GM21423 (cell line): ENCODE measurements at regions not wholly inside any gene's neighbourhood (a gene's known extent, or its start where the extent isn't known, plus 50 kb on each side); places are given as distances from the start of the nearest gene placed in this dataset.
"Not testable (repeated sequence)": the region's sequence is repeated elsewhere in the genome, so short reads cannot be mapped to it uniquely, and the experiment has no call there.

Experiments
- ATAC-seq: cut with Tn5 transposase; IDR thresholded peaks from one replicate; pipeline ENCODE4 v1.9.1; 2021; ENCODE audit warnings: mild to moderate bottlenecking, moderate library complexity; ENCODE audit not compliant: unreplicated experiment

DNA sequence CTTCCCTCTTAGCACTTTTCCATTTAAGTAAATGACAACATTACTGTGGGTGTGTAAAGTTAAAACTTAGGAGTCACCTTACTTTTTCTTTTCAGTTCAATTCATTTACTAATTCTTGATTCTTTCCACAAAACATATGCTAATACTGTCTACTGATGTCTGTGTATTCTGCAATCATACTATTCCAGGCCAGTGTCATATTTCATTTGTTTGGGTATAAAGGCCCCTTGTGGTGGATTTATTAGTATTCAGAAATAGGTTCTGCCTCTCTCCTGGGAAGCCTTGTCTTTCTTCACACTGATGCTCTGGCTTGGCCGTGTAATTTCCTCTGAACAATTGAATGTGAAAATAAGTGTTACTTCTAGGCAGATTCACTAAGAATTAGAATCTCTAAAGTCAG, 621.9 kb upstream of the SPRY2 start:
- no peak for ATAC-seq

DNA sequence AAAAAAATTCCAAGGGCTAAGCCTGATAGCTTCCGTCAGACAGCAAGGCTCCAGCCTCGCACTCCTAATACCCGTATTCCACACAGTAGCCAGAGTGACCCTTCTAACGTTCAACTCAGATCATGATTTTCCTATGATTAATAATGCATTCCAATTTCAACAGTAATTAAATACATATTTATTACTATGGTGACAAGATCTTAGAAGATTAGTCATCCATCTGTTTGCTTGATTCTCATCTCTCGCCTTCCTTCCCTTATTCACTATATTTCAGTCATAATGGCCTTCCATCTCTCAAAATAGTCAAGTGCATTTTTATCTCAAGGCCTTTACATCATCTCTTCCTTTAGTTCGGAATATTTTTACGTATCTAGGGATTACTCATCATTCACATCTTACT, 621.2 kb upstream of the SPRY2 start:
- no peak for ATAC-seq

DNA sequence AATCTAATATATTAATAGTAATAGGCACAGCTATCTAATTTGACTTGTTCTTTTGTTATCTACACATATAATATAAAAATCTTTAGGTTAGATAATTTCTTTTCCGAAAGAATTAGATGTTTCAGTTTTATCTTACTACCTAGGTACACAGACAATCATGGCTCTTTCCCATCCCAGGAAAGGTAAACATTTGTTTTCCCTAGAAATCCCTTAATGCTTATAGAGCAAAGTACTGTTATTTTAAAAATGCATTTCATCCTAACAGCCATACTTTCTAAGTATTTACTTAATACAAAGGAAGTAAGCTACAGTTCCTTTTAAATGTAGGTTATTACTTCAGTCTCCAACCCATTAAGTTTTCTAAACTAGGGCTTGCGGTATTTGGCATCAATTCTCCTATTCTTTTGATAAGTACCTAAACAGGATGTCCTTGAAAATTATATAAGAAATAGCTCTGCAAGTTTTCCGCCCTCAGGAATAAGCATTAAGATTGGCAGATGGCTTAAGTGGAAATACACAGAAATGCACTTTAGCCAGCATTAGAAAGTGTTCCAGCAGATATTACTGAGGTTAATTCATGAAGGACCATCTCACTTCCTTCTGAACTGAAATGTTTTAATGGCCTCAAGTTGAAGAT, 616.2 kb upstream of the SPRY2 start:
- ATAC-seq = no peak

DNA sequence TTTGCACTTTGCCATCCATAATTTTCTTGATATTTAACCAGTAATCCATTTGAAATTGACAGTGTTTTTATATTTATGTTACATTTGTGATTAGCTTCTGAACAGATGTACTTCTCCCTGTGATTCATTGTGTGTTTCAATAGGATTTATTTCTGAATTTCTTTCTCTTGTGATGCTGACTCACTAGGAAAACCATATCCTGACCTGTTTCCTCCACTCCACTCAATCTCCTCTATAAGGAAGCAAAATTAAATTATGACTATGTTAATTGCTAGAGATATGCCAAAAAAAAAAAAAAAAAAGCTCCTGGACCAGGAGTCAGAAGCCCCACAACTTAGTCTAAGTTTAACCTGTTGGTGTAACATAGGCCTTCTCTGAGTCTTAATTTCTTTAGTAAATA, 614.6 kb upstream of the SPRY2 start:
- no peak for ATAC-seq

DNA sequence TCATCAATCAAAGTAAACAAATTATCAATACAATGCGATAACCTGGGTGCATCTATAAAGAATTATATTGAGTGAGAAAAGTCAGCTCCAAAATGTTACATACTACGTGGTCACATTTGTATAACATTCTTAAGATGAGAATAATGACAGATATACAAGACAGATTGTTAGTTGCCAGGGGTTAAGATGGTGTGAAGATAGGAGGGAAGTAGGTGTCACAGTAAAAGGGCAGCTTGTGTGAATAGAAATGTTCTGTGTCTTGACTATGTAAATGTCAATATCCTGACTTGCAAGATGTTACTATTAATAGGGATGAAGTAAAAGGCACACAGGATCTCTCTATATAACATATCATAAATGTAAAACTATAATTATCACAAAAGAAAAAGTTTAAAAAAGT, 611.2 kb upstream of the SPRY2 start:
- no peak for ATAC-seq

DNA sequence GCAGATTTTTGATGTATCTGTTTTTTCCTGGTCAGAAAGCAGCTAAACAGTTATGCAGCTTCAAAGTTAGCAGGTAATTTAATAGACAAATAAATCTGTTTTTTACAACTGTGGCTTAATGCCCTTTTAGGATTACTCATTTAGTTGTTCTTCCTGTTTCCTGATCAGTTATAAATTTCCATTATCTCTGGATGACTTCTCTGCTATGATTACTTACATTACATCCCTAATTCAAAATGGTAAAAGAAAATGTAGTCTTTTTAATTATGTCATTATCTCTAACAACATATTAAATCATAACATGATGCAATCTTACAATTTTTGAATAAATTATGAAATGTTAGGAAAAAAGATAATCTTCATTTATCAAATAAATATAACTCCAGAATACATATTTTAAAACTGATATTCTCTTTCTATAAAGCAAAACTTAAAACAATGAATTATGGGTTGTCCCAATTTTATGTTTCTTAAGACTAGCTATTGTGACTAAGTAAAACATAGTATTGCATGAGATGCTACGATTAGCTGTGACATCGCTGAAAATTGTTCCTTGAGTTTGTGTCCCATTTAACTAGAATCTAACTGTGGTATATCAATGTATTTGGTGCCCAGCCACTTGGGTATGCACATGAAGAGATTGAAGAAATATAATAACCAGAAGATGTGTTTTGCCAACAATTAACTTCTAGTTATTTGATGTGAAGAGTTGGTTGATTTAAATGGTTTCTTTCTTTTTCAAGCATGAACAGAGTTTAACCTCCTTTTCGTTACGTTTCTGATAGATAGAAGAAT, 605.3 kb upstream of the SPRY2 start:
- no peak for ATAC-seq

DNA sequence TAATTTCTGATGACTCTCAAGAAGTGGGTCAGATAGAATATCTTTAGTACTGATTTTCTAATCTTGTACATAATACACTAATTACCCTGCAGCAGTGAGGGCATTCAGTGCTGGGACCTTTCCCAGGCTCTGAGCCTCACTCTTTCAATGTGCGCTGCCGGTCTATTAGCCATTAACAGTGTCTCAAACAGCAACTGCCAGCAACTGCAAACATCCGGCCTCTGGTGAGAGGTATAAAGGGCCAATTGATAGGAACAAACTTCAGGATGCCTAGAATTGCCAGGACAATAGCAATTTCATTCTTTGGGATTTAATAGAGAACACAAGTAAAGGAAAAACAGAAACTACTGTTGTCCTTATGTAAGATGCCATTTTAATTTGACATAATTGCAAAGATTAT, 604.4 kb upstream of the SPRY2 start:
- ATAC-seq = no peak

DNA sequence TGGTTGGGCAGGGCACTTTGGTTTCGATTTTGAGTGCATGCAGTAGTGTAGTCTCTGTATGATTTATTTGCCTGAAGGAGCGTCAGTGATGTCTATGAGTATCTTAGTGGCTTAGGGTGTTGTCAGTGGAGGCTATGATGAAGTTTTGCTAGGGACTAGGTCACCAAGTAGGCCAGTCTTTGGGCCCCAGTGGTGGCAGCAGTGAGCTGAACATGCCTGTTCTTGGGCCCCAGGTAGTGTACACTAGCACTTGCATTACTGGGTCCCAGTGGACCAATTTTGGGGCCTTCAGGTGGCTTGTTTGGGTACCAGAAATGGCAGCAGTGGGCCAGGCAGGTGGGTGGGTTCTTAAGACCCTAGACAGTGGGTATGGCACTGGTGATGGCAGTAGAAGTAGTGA, 598.7 kb upstream of the SPRY2 start:
- no peak for ATAC-seq

DNA sequence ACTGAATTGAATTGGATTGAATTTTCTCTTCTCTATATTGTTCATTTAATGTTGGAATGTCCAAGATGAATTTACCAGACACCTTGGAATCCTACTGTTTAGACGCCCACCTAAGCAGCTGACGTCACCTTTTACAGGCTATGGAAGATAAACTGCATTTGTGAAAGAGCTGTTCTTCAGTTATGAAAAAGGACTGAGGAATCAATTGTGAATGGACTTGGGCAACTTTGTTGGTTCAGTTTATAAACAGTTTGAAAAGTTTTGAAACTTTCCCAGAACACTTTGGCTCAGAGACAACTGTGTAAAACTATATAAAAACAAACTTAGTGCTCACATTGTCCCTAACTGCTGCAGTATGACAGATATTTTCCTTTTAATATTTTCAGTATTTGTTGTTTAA, 590.8 kb upstream of the SPRY2 start:
- ATAC-seq = no peak

DNA sequence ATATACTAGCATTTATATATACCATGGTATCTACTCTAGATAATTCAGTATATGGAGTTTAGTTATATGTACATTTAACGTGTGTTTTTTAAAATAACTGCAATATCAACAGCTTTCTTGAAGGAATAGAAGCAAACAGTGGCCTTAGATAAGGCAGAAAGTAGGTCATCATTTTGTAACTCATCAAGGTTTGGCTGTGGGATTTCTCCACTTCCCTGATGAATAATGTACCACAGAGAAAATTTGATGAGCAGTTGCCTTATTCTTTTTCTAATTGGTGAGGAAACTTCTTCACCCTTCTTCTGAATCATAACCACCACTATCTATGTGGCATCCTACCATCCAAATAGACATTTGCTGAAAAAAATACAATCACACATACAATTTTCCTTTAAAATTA, 590.2 kb upstream of the SPRY2 start:
- no peak for ATAC-seq

DNA sequence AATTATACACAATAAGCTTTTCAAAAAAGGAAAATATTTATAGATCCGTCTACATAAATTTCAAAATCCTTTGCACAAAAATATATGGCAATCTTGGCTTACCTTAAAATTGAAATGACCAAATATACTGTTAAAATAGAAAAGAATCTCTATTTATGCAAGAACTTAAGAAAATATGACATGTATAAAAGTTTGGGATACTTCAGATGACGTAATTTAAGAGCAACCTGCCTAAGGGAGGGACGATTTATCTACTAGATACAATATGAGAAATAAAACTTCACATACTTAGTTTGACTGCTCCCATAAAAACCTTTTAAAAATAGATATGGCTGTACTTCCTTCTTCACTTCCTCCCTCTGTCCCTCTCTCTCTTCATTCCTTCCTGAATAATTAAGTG, 587.3 kb upstream of the SPRY2 start:
- no peak for ATAC-seq

DNA sequence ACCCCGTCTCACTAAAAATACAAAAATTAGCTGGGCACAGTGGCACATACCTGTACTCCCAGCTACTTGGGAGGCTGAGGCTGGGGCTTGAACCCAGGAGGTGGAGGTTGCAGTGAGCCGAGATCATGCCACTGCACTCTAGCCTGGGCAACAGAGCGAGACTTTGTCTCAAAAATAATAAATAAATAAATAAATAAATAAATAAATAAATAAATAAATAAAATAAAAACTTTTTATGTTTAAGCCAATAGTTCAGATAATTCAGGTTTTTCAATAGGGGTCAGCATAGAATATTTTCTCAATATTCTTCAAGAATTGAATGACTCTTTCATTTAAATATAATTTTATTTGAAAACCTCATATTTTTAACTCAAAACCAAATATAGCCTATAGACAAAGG, 585.1 kb upstream of the SPRY2 start:
- ATAC-seq = not testable (repeated sequence)

DNA sequence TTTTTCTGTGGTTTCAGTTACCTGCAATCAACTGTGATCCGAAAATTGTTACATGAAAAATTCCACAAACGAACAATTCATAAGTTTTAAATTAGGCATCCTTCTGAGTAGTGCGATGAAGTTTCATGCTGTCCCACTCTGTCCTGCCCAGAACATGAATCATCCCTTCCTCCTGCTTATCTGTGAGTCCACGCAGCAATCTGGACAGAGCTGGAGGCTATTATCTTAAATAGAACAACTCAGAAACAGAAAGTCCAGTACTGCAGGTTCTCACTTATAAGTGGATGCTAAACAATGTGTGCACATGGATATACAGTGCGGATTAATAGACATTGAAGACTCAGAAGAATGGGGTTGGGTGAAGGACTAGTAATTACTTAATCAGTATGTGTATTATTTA, 583.7 kb upstream of the SPRY2 start:
- ATAC-seq = no peak

DNA sequence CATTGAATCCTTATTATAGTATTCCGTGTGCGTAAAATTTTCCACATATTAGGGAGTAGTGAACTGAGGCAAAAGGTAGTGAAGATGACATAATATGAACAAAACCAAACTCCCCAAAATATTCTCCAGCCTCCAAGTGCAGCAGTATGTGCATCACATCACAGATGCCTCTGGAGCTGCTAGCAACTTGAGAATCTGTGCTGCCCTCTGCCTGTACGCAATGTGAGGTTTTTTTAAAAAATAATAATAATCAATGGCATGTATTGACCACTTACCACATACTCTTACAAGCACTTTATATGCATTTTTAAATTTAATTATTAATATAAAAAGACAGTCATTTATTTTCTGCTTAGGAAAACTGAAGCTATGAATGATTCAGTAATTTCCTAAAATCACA, 583.0 kb upstream of the SPRY2 start:
- no peak for ATAC-seq

DNA sequence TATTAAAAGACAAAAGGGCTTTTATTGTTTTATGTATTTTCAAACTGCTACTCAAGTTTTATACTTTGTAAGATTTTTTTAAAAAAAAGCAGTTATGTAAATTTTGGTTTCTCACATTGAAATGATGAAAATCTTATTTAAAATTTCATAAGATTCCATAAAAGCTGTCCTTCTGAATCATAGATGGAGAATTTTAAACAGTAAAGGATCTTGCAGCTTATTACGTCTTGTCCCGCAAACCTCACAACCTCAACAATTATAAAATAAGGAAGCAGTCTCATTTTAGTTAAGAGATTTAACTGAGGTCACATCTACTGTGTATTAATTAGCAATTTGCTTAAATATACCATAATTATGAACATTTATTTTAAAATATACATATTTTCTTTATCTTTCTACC, 581.0 kb upstream of the SPRY2 start:
- ATAC-seq = no peak

DNA sequence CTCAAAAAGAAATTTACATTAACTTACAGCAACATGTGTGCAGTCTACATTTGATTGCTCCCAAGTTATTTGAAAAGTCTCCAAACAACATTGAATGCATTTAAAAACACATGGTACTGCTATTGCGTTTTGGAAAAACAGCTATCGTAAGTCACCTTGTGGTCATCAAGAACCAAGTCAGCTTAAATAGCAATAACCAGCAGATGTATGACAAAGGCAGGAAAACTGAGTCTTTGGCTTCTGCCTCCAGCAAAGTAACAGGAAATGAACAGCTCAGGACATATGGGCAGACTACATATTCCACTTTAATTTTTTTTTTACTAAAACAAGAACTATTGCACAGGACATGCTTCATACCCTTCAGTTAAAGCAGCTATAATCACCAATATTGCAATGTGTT, 580.6 kb upstream of the SPRY2 start:
- no peak for ATAC-seq

DNA sequence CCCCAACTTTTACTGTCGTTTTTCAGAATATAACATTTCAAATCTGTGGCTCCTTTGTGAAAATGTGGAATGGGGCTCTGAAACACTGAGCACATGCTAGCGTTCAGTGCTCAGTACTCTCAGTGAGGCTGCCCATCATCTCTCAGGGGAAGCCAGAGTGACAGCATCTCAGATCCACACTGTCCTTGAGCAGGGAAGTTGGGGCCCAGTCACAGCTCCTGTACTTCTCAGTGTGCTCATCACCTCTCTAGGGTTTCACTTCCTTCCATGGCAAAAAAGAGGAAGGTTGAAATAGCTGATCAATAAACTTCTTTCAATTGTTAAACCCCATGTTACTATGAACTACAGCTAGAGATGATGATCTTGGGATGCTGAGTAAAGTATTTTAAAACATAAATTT, 565.9 kb upstream of the SPRY2 start:
- ATAC-seq = no peak

DNA sequence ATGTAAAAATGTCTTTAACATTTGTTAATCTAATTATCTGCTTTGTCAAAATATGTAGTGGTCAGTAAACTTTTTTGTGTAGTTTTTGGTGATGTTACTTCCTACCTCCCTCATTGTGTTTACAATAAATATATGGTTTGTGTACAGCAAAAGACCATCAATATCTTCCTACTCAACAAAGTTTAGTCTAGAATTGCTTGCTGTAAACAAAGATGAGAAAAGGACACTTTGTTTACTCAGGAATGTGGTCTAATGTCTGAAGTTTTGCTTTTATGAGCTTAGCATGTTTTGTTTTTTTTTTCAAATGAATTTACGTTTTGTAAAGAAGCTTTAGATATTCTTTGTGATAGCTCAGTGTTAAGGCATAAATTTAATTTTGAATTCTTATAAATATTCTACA, 563.5 kb upstream of the SPRY2 start:
- no peak for ATAC-seq

DNA sequence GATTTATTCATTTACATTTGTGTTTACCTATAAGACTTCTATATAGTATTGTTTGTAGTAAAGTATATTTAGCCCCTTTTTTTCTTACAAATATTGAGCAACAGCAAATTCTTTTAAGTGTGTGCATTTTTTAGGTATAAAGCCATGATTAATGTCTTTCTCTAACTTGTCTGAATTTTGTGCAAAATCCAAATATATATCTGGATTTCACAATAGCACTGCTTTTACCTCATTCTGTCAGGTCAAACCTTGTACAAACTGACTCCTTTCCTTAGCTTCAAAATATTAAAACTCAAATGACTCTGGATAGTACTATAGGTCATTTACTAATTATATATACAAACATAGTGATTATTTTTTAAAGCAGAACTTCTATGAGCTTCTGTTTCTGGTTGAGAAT, 563.0 kb upstream of the SPRY2 start:
- no peak for ATAC-seq

DNA sequence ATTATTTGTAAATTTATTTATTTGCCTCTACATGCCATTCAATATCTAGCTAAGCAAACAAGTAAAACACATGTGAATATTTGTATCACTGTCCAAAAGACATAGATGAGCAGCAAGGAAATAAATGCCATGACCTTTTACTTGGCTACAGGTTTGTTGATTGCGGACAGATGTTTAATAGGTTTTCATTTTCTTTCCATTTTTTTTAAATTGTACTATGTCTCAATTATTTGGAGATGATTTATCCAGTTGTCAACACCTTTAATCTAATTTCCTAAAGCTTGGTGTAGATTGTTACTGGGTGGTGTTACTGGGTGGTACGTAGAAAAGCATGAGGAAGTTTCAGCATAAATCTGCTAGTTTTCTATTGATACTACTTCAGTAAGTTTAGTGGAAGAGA, 560.6 kb upstream of the SPRY2 start:
- no peak for ATAC-seq

DNA sequence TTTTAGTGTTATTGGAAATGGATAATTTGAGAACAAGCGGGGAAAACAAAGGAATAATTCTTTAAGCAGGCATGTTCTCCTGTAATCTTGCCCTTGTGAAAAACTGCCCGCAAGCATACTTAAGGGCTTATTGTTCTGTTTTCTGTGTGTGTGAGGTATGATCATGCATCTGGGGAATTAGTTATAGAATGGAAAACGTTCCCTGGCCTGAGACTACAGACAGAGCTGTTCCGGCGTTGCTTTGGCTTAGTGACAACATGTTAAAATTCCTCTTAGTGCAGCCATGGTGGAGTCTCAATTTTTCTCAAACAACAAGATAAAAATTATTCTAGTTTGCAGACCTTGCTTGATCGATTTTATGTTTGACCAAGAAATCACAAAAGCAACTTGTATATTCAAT, 560.2 kb upstream of the SPRY2 start:
- ATAC-seq = no peak

DNA sequence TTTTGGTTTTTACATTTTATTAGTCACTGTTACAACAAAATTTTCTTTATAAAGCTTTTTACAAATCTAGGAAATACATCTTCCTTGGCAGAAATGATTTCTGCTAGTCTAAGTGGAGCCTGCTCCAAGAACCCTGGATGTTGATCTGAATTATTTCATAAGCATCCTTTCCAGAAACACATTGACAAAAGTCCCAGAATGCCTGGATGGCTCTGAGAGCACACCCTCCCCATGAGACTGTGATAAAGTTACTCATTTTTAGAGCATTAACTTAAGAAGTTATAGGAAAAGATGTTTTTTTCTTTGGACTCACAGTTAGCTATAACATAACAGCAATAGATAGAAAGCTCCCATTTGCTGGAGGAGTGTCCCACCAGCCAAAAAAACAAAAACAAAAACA, 559.6 kb upstream of the SPRY2 start:
- ATAC-seq = no peak

DNA sequence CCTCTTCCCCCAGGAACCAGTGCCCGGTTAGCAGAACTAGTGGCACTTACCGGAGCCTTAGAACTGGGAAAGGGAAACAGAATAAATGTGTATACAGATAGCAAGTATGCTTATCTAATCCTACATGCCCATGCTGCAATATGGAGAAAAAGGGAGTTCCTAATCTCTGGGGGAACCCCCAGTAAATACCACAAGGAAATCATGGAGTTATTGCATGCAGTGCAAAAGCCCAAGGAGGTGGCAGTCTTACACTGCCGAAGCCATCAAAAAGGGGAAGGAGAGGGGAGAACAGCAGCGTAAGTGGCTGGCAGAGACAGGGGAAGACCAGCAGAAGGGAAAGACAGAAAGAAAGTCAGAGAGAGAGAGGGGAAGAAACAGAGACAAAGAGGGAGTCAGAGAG, 556.7 kb upstream of the SPRY2 start:
- not testable (repeated sequence) for ATAC-seq
